Glomerular endothelial cell (primary cell): ENCODE measurements at regions not wholly inside any gene's neighbourhood (a gene's known extent, or its start where the extent isn't known, plus 50 kb on each side); places are given as distances from the start of the nearest gene placed in this dataset.
"Not testable (repeated sequence)": the region's sequence is repeated elsewhere in the genome, so short reads cannot be mapped to it uniquely, and the experiment has no call there.

ENCODE experiments used
- DNase-seq: peaks from one replicate; pipeline ENCODE4 v3.0.0-alpha.2; 2011; ENCODE audit warnings: low read depth, low spot score; ENCODE audit errors: extremely low read depth

- DNase-seq: no peak
Observed at GRCh38 chr9:36463467-36463866, 63.4 kb upstream of the RNF38 start.

- DNase-seq: no peak
Observed at GRCh38 chr9:36462245-36462644, 62.2 kb upstream of the RNF38 start.

GRCh38 chr9:36461323-36461722 is 61.3 kb upstream of the RNF38 start:
- no peak for DNase-seq

GRCh38 chr9:36458430-36458915 is 58.4 kb upstream of the RNF38 start:
- not testable (repeated sequence) for DNase-seq

- no peak for DNase-seq
Observed at GRCh38 chr9:36457836-36458429, 57.9 kb upstream of the RNF38 start.

- DNase-seq: no peak
Observed at GRCh38 chr9:36456480-36457065, 56.5 kb upstream of the RNF38 start.

GRCh38 chr9:36451949-36452348 is 51.9 kb upstream of the RNF38 start:
- no peak for DNase-seq

GRCh38 chr9:36450110-36450732 is 50.2 kb upstream of the RNF38 start:
- peak; percentile 29 for DNase-seq
